Cardiac fibroblast (primary cell): ENCODE measurements at regions not wholly inside any gene's neighbourhood (a gene's known extent, or its start where the extent isn't known, plus 50 kb on each side); places are given as distances from the start of the nearest gene placed in this dataset.
A peak's percentile ranks its signal among the peaks of the same experiment; 100 is the strongest.

Experiments used
- DNase-seq, 2 donors: peaks; one replicate each; pipeline versions ENCODE4 v3.0.0 to v3.0.0-alpha.2; 2010; ENCODE audit warnings: low read depth in 2 of 2
- H3K4me3 ChIP-seq, 2 donors: replicated peaks in 1 of 2; 1 replicate in 1 of 2; 2 replicates in 1 of 2; pipeline ENCODE4 v1.5.1; 2011; ENCODE audit warnings: low read depth in 2 of 2, low read length in 2 of 2, mild to moderate bottlenecking in 2 of 2, moderate library complexity in 1 of 2
- CTCF ChIP-seq: IDR thresholded peaks from one replicate; pipeline ENCODE4 v1.5.1; 2011; ENCODE audit warnings: low read depth, mild to moderate bottlenecking, low read length, inconsistent platforms

- DNase-seq = no peak
- H3K4me3 ChIP-seq = no peak overlapping the region
- TF ChIP-seq CTCF = no peak
Observed at GRCh38 chr15:62498278-62498677, 333.2 kb upstream of the C2CD4B start.

- no peak for DNase-seq
- H3K4me3 ChIP-seq = no peak overlapping the region
- no peak for TF ChIP-seq CTCF
Observed at GRCh38 chr15:62498712-62499111, 333.6 kb upstream of the C2CD4B start.

GRCh38 chr15:62500325-62500724 is 335.2 kb upstream of the C2CD4B start:
- no peak for TF ChIP-seq CTCF
- no peak overlapping the region for H3K4me3 ChIP-seq
- DNase-seq = no peak

- no peak overlapping the region for H3K4me3 ChIP-seq
- DNase-seq = no peak
- no peak for TF ChIP-seq CTCF
Observed at GRCh38 chr15:62502451-62502850, 337.4 kb upstream of the C2CD4B start.

GRCh38 chr15:62503451-62503850 is 338.4 kb upstream of the C2CD4B start:
- H3K4me3 ChIP-seq = no peak overlapping the region
- peak; percentile 60 to 80 for DNase-seq
- TF ChIP-seq CTCF = no peak

GRCh38 chr15:62505762-62506161 is 340.7 kb upstream of the C2CD4B start:
- no peak overlapping the region for H3K4me3 ChIP-seq
- TF ChIP-seq CTCF = no peak
- peak; percentile 41 to 68 for DNase-seq

GRCh38 chr15:62506217-62506805 is 341.2 kb upstream of the C2CD4B start:
- no peak overlapping the region for H3K4me3 ChIP-seq
- peak; percentile 62 to 89 for DNase-seq
- TF ChIP-seq CTCF = no peak
